DMS53 (cell line): ENCODE measurements at regions not wholly inside any gene's neighbourhood (a gene's known extent, or its start where the extent isn't known, plus 50 kb on each side); places are given as distances from the start of the nearest gene placed in this dataset.

ENCODE experiments used
- DNase-seq: peaks from one replicate; lab custom pipeline; 2025; lab: John Stamatoyannopoulos, UW

DNA sequence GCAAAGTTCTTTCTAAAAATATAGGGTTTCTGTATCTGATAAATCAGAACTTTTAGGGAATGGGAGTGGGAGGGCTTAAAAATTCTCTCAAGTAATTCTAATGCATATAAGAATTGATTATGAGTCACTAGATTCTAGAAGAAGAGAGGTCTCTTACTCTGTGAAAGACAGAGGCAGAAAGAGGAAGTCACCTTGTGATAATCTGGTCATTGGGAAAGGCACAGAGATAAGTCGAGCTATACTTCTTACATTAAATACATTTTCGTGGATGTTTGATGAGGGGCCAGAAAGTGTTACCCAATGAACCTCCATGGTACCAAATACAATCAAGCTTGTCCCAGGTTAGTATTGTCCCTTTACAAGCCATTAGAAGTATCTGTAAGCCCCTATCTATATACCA is 134.4 kb downstream of the MAD2L1 start:
- DNase-seq, result peak; percentile 5

DNA sequence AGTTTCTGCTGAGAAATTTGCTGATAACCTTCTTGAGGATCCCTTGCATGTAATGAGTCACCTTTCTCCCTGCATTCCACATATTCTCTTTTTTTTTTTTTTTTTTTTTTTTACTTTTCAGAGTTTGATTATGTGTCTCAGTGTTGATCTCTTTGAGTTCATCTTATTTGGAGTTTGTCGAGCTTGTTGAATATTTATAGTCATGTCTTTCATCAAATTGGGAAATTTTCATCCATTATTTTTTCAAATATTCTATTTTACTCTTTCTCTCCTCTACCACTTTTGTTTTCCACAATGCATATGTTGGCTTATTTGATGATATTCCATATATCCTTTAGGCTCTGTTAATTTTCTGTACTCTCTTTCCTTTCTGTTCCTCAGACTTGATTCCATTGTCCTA is 136.1 kb downstream of the MAD2L1 start:
- no peak for DNase-seq

DNA sequence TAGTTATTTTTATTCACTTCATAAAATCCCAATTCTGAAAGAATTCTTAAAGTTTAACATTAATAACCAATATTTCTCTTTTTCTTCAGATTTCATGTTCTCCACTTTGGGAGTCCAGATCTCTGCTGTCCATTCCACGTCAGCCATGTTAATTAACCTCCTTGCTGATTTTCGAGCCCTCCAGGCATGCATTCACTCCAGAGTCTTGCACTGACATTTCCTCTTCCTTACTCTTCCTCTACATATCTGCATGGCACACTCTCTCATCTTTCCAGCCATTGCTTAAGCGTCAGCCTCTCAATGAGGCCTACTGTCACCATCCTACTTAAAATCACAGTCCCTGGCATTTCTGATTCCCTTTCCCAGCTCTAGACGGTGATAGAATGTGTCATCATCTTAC is 144.8 kb downstream of the MAD2L1 start:
- DNase-seq, result no peak

DNA sequence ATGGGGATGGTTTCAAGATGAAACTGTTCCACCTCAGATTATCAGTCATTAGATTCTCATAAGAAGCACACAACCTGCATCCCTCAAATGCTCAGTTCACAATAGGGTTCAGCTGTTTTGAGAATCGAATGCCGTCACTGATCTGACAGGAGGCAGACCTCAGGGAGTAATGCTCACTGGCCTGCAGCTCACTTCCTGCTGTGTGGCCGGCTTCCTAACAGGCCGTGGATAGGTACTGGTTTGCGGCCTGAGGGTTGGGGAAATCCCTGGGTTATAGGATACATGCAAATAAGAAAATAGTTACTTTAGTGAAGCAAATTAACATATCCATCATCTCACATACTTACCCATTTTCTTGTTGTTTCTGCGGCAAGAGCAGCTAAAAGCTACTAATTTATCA is 160.4 kb downstream of the MAD2L1 start:
- no peak for DNase-seq

- no peak for DNase-seq
Observed at GRCh38 chr4:119898211-119898610, 168.4 kb downstream of the MAD2L1 start.

GRCh38 chr4:119897260-119897659 is 169.4 kb downstream of the MAD2L1 start:
- DNase-seq, result peak; percentile 18

- DNase-seq, result no peak
Observed at GRCh38 chr4:119894650-119895208, 171.9 kb downstream of the MAD2L1 start.

DNA sequence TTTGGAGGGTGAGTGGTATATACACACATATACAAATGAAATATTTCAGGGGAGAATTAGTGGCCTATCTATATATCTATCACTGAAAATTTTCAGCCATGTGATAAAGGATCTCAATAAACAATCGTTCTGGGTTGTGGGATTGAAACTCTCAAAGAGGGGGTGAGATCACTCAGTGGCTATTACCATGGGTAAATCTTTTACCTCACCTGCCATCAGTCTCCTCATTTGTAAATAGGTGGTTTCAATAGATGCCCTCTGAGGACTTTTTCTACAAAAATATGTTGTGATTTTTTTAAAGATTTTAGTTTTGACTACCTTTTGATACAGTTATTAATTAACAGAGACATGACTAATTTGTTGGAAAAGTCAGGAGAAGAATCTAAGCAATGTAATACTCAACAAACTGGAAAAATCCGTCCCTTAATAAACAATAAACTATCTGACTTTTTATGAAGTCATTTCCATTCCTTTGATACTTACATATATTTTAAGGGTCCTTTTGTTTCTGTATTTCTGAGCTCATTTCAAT is 192.8 kb downstream of the MAD2L1 start:
- DNase-seq, result no peak

DNA sequence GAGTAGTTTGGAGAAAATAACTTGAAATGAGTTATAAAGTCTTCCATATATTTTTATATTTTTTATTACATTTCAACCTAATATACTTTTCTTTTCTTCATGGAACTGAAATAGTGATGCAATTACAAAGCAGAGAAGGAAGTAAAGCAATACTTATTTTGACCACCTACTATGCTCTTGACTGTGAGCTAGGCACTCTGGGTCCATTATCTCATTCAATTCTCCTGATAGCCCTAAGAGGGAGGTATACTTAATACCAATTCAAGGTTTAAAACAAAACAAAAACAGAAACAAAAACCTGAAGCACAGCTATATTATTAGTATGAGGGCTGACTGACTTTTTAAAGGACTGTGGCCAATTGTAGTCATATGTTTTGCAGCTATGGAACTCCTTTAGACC is 193.5 kb downstream of the MAD2L1 start:
- no peak for DNase-seq

DNA sequence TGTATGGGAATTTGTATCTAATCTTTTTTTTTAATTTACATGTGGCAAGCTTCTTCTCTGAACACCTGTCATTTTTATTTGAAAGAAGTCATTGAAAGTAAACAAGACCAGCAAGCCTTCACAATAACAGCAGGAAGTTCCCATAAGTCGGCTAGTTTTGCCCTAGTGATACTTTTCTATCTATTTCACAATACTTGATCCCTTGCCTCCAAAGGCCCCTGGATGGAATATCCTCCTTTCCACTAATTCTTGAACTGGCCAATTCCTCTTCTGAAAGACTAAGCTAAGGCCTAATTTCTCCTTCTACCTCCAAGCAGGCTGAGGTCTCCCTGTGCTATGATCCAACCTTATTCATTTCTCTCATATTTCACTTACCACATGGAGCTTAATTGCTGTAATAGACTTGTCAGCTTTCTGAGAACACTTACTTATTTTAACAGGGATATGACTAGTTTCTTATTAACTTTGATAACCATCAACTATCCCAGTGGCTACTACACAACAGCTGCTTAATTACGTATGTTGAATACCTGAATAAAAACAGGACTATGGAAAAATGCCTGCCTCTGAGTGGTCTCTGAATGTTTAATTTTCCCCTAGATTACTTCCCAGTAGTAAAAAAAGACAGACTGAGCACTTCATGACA is 194.2 kb downstream of the MAD2L1 start:
- DNase-seq, result peak; percentile 43

- no peak for DNase-seq
Observed at GRCh38 chr4:119870856-119871255, 195.8 kb downstream of the MAD2L1 start.

- no peak for DNase-seq
Observed at GRCh38 chr4:119865789-119866188, 200.9 kb downstream of the MAD2L1 start.

DNA sequence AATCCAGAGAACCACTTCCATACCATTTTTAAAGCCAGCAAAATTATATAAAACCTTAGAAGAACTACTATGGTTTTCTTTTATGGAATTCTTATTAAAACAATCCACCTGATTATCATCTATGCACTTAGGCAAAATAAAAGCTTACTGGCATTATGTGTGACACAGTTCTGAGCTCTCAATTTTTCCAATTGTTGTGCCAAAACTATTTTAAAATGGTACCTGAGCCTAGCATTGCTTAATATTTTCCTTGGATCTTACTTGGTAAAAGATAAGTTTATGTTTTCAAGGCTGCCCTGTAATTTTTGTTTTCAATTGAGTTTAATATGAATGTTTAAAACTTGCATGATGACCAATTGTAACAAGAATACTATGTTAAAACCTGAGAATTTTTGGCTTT is 201.3 kb downstream of the MAD2L1 start:
- no peak for DNase-seq

GRCh38 chr4:119861731-119862130 is 204.9 kb downstream of the MAD2L1 start:
- no peak for DNase-seq

DNA sequence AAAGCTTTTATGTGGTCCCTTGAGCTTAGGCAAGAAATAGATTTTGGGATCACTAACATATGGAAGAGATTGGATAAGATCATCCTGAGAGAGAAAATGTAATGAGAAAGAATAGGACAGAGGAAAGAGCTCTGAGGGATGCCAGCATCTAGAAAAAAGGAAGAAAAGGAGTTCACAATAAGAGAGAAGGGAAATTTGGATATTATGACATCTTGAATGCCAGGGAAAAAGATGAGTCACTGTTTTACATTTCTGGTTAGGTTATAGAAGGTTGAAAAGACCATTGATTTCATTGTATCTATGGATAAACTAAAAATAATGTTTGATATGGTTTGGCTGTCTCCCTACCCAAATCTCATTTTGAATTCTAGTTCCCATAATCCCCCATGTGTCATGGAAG is 208.5 kb downstream of the MAD2L1 start:
- DNase-seq, result no peak

- DNase-seq, result no peak
Observed at GRCh38 chr4:119854364-119854763, 212.3 kb downstream of the MAD2L1 start.

DNA sequence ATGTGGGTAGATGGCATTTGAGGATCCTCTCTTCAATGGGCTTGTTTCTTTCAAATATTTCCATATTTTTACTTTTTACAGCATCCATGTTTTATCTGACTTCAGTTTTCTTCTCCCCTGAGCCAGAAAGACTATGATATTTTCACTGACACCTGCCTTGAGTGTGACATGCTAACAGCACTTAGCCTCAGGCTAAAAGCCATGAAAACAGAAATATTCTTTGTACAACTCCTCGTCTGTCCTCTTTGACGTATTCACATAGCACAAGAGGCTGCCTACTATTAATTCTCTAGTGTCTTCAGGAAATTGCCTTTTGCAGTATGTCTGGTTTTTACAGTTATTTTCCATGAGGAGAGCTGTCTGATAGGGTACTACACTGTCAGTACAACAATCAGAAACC is 215.0 kb downstream of the MAD2L1 start:
- no peak for DNase-seq

DNA sequence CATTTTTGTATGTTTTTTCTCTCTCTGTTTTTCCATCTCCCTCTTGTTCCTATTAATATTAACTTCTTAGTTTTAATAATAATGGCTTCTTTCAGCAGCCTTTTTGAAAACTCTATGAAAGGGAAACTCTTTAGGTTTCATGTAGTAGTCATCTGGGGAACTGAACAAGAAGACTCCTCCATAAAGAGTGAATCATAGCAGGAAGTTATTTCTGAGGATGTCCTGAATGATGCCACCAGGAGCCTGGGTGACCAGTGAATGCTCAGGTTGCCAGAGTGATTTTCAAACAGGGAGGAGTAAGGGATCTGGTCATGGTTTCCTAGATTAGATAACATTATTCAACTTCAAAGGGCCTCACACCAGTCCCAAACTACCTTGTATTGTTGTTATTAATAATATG is 212.8 kb upstream of the PDE5A start:
- DNase-seq, result peak; percentile 61

DNA sequence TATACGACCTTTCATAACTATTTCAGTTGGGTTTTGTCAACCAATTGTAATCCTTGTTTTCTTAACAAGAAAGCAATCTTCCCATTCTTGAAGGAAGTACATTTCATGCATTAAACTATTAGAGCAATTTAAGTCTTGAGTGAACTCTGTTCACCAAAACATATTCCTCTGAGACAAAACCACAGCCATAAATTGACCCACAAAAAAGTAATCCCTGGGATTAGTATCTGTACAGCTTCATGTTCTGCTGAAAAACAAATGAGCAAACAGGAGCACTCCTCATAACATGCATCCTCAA is 207.0 kb upstream of the PDE5A start:
- no peak for DNase-seq

- no peak for DNase-seq
Observed at GRCh38 chr4:119834906-119835612, 206.5 kb upstream of the PDE5A start.

DNA sequence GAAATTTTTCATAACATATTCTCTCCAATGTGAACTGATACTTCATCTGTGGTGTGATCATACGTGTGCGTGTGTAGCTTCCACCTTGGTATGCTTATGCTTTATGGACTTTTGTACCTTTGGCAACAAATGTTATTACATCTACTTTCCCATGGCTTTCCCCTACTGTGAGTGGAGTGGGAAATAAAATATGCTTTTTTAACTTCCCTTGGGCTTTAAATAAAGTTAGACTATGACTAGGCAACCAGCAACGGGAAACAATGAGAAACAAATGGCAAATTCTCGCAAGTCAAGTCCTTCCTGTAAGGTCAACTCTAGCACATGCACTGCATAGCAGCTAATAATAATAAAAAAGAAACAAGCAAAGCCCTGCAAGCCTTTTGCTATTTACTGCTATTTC is 205.0 kb upstream of the PDE5A start:
- no peak for DNase-seq

DNA sequence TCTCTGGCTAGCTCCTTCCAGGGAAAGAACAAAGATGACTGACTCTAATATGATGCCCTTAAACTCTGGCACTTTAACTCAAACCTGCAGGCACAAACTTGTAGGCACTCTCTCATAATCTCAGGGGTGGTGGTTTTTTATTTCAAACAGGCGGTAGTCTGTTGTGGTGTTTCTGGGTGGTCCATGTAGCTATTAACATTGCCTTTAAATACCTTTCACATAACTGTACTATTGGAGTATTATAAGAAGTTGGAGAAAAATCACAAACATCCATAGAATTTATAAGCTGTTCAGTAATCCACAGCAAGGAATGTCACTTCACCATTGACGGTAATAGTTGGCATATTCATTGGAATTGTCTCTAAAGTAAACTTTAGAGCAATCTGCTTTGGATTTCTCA is 204.2 kb upstream of the PDE5A start:
- DNase-seq, result no peak

DNA sequence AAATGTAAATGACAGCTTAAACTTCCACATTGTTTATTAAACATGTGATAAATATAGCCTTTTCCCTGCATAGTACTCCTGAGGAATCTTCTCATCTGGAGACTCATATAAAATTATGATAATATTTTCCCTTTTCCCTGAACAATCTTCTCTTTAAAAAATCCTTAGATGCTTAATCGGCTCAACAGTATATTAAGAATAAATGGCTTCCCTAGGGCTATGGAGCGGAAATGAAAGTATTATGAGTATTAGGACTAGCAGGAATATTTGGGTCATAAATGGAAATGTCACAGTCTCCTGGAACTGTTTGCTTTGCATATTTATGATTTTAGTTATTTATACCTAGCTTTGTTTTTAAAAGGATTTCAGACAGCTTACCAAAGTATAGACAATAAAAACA is 200.7 kb upstream of the PDE5A start:
- DNase-seq, result no peak

- no peak for DNase-seq
Observed at GRCh38 chr4:119825696-119826095, 197.1 kb upstream of the PDE5A start.
